ENCODE measurements at regions not wholly inside any gene's neighbourhood (a gene's known extent, or its start where the extent isn't known, plus 50 kb on each side); places are given as distances from the start of the nearest gene placed in this dataset.

DNA sequence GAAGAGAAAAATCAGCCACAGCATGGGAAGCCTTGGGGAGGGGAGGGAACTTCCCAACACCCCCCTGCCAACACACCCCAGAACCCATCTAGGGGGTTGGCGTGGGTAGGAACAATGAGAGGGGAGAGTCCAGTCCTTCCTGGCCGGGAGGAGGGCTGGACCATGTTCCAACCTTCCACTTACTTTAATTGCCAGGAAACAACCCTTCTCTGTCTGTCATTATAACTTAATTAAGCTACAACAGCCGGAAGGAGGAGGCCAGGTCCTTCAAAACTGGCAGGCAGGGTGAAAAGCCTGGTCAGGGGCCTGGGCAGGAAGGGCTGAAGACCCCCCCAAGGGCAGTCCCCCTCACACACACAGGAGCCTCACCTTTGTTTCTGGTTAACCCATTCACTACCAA is 447.0 kb downstream of the SOX9 start:
- TF ChIP-seq CTCF (IDR thresholded peaks at IDR 0.05) (no peak), POLR2A (IDR thresholded peaks at IDR 0.05) (no peak)

Data from thyroid gland (tissue), 4 donors.